ENCODE measurements at regions not wholly inside any gene's neighbourhood (a gene's known extent, or its start where the extent isn't known, plus 50 kb on each side); places are given as distances from the start of the nearest gene placed in this dataset.

DNA sequence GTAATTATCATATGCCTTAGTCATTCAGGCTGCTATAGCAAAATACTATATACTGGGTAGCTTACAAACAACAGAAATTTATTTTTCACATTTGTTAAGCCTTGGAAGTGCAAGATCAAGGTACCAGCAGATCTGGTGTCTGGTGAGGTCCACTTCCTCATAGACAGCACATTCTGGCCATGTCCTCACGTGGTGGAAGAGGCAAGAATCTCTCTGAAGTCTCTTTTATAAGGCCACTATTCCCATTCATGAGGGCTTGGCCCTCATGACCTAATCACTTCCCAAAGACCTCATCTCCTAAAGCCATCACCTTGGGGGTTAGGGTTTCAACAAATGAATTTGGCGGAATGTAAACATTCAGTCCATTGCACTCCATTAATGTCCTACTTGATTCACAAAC lies 137.5 kb upstream of the C1GALT1 start:
- H3K27me3 ChIP-seq (ENCODE audit: control insufficient read depth, insufficient read depth, low read length), result no peaks in the 10 kb centered on the region
- H3K27ac ChIP-seq (ENCODE audit: low read length), result no peak overlapping the region
- H3K4me3 ChIP-seq (ENCODE audit: low read length), result no peak overlapping the region
- H3K9me3 ChIP-seq (replicated peaks; ENCODE audit: control insufficient read depth, low read depth, low read length), result no peaks in the 10 kb centered on the region
- no peak for DNase-seq
- H3K36me3 ChIP-seq (ENCODE audit: control insufficient read depth, insufficient read depth, low read length), result no peaks in the 10 kb centered on the region
- no CpG with 5 or more reads among the region's 2 CpGs for WGBS (ENCODE audit: insufficient coverage)
- no peaks in the 10 kb centered on the region for H3K4me1 ChIP-seq (ENCODE audit: control insufficient read depth, insufficient read depth, low read length)

DNA sequence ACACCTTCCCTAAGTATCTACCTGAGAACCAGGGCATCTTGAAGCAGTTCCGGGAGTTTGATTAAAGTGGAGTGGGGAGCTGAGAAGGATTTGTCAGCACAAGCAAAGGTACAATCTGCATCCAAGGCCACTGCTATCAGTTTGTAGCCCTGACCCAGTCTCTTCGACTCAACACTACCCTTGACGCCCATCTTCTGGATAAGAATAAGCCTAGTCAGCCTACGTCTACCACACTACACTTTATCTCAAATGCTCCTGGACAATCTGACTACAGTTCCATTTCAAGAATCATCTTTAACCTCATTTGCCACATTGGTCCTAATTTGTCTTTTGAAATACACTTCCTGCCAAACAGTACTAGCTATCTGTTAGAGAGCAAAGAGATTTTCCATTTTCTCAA lies 134.1 kb upstream of the C1GALT1 start:
- Histone ChIP-seq H3K4me1 (ENCODE audit: control insufficient read depth, insufficient read depth, low read length) (no peaks in the 10 kb centered on the region), H3K27ac (ENCODE audit: low read length) (no peak overlapping the region), H3K36me3 (ENCODE audit: control insufficient read depth, insufficient read depth, low read length) (no peaks in the 10 kb centered on the region), H3K9me3 (replicated peaks; ENCODE audit: control insufficient read depth, low read depth, low read length) (no peaks in the 10 kb centered on the region), H3K27me3 (ENCODE audit: control insufficient read depth, insufficient read depth, low read length) (no peaks in the 10 kb centered on the region), H3K4me3 (ENCODE audit: low read length) (no peak overlapping the region)
- 90% methylated on average over 3 of the region's 4 CpGs for WGBS (ENCODE audit: insufficient coverage)
- DNase-seq, result no peak

DNA sequence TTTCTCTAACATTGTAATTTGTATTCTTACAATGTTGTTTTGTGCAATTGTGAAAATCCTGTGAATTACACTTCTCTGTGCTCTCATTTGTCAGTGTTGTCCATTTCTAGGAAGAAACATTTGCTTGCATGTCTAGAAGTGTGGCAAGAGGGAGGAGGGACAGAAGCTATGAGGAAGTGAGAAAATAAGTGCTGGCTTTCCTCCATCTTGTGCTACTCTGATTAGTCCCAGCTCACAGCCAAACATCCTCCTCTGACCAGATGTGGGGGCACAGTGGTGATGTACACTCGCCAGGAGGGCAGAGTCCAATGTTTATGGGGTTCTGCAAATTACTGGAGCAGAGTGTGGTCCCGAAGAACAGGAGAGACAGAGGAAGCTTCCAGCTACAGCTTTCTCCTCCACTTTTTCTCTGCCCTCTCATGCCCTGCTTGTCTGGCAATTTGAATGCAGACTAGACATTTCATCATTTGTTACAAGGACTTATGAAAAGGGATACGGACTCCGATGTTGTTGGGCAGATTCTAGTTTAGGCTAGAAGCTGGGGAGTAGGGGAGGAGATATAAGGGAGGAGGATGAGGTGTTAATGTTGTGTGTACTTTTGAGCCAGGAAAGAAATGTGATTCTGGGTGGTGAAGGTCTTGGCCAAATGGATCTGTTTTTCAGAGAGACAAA lies 131.0 kb upstream of the C1GALT1 start:
- H3K36me3 ChIP-seq (ENCODE audit: control insufficient read depth, insufficient read depth, low read length), result no peaks in the 10 kb centered on the region
- no peak overlapping the region for H3K27ac ChIP-seq (ENCODE audit: low read length)
- no peaks in the 10 kb centered on the region for H3K27me3 ChIP-seq (ENCODE audit: control insufficient read depth, insufficient read depth, low read length)
- H3K9me3 ChIP-seq (replicated peaks; ENCODE audit: control insufficient read depth, low read depth, low read length), result no peaks in the 10 kb centered on the region
- DNase-seq, result peak; percentile 34
- no peaks in the 10 kb centered on the region for H3K4me1 ChIP-seq (ENCODE audit: control insufficient read depth, insufficient read depth, low read length)
- WGBS (ENCODE audit: insufficient coverage), result 90% methylated on average over 2 of the region's 4 CpGs
- no peak overlapping the region for H3K4me3 ChIP-seq (ENCODE audit: low read length)

DNA sequence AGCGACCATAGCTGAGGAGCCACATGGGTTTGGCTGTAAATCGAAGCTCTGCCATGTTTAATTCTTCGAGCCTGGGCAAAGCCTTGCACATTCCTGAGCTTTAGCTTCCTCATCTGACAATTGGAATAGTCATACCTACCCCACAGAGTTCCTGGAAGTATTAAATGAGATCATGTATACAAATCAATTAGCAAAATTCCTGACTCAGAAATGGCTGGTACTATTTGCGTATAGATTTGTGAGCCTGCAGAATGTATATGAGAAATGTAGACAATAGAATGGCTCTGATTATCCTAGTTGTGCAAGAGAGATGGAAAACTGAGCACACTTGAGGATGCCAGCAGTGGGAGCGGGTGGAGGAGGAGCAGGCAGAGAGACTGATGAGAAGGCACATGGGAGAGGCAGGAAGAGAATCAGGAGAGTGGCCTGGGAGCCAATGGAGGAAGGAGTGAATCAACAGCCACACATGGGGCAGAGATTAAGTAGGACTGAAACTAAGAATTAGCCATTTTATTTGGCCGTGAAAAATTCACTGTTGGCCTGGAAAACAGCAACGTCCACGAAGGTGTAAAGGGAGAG lies 128.0 kb upstream of the C1GALT1 start:
- H3K27ac ChIP-seq (ENCODE audit: low read length), result no peak overlapping the region
- H3K4me1 ChIP-seq (ENCODE audit: control insufficient read depth, insufficient read depth, low read length), result no peaks in the 10 kb centered on the region
- H3K9me3 ChIP-seq (replicated peaks; ENCODE audit: control insufficient read depth, low read depth, low read length), result no peaks in the 10 kb centered on the region
- no peaks in the 10 kb centered on the region for H3K36me3 ChIP-seq (ENCODE audit: control insufficient read depth, insufficient read depth, low read length)
- H3K4me3 ChIP-seq (ENCODE audit: low read length), result no peak overlapping the region
- DNase-seq, result no peak
- no peaks in the 10 kb centered on the region for H3K27me3 ChIP-seq (ENCODE audit: control insufficient read depth, insufficient read depth, low read length)
- 83% methylated on average over 6 of the region's 8 CpGs for WGBS (ENCODE audit: insufficient coverage)

DNA sequence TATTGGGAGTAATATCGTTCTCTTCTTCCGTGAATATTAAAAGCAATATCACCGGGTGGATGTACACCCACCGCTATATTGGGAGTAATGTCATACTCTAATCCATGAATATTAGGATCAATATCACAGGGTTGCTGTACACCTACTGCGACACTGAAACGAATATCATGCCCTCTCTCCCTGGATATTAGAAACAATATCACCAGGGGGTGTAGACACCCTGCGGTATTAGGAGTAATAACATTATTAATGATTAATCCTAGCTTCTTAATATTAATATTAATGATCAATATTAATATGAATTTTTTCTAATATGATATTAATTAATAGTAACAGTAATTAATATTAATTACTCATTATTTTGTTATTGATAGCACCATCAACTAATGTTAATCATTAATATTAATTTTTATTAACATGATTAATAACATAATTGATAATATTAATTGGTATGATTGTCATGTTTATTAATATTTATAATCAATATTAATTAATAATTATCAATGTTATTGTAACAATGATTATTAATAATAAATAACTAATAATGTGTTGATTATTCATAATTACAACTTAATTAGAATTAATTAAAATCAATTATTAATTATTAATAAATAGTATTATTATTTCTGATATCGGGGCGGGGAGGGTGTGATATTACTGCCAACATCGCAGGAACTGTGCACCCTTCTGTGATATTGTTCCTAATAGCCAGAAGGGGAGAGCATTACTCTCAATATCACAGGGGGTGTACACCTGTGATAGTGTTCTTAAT lies 121.3 kb upstream of the C1GALT1 start:
- Histone ChIP-seq H3K4me3 (ENCODE audit: low read length) (no peak overlapping the region), H3K36me3 (ENCODE audit: control insufficient read depth, insufficient read depth, low read length) (no peaks in the 10 kb centered on the region), H3K4me1 (ENCODE audit: control insufficient read depth, insufficient read depth, low read length) (no peaks in the 10 kb centered on the region), H3K9me3 (replicated peaks; ENCODE audit: control insufficient read depth, low read depth, low read length) (no peaks in the 10 kb centered on the region), H3K27ac (ENCODE audit: low read length) (no peak overlapping the region), H3K27me3 (ENCODE audit: control insufficient read depth, insufficient read depth, low read length) (no peaks in the 10 kb centered on the region)
- DNase-seq, result no peak
- WGBS (ENCODE audit: insufficient coverage), result no CpG with 5 or more reads among the region's 10 CpGs

DNA sequence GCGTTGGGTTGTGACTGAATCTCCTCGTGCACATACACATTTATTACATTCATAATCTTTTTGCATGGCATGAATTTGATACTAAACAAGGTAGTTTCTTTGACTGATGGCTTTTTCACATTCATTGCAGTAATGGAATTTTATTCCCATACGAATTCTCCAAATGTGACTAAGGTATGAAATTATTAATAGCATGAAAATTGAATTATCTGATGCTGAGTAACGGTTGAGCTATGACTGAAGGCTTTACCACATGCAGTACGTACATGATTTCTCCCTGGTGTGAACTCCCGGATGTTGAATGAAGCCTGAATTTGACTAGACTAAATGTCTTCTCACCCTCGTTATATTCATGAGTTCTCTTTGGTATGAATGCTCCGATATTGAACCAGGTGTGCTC lies 104.4 kb upstream of the C1GALT1 start:
- no peaks in the 10 kb centered on the region for H3K27me3 ChIP-seq (ENCODE audit: control insufficient read depth, insufficient read depth, low read length)
- WGBS (ENCODE audit: insufficient coverage), result 73% methylated on average over 3 of the region's 8 CpGs
- DNase-seq, result no peak
- H3K9me3 ChIP-seq (replicated peaks; ENCODE audit: control insufficient read depth, low read depth, low read length), result peaks cover 1% of the 10 kb centered on the region
- no peak overlapping the region for H3K27ac ChIP-seq (ENCODE audit: low read length)
- no peaks in the 10 kb centered on the region for H3K4me1 ChIP-seq (ENCODE audit: control insufficient read depth, insufficient read depth, low read length)
- no peak overlapping the region for H3K4me3 ChIP-seq (ENCODE audit: low read length)
- no peaks in the 10 kb centered on the region for H3K36me3 ChIP-seq (ENCODE audit: control insufficient read depth, insufficient read depth, low read length)

DNA sequence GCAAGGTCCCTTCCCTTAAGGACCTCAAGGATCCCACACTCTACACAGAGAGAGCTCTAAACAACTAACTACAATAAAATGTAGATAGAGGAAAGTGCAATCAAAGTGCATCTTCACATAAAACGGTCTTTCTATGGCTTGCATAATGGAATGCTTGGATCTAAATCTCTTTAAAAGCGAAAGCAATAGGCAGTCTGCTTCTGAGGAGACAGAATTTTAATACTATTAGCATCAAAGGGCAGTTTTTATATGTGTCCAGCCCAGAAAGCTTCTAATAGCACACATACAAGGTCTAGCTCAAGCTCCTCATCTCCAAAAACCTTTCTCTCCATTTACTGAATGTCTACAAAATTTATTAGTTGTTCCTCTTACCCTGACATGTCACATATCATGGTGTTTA lies 101.5 kb upstream of the C1GALT1 start:
- Histone ChIP-seq H3K4me1 (ENCODE audit: control insufficient read depth, insufficient read depth, low read length) (no peaks in the 10 kb centered on the region), H3K27me3 (ENCODE audit: control insufficient read depth, insufficient read depth, low read length) (no peaks in the 10 kb centered on the region), H3K36me3 (ENCODE audit: control insufficient read depth, insufficient read depth, low read length) (no peaks in the 10 kb centered on the region), H3K27ac (ENCODE audit: low read length) (no peak overlapping the region), H3K9me3 (replicated peaks; ENCODE audit: control insufficient read depth, low read depth, low read length) (no peaks in the 10 kb centered on the region), H3K4me3 (ENCODE audit: low read length) (no peak overlapping the region)
- no peak for DNase-seq
- no CpG with 5 or more reads among the region's 2 CpGs for WGBS (ENCODE audit: insufficient coverage)

DNA sequence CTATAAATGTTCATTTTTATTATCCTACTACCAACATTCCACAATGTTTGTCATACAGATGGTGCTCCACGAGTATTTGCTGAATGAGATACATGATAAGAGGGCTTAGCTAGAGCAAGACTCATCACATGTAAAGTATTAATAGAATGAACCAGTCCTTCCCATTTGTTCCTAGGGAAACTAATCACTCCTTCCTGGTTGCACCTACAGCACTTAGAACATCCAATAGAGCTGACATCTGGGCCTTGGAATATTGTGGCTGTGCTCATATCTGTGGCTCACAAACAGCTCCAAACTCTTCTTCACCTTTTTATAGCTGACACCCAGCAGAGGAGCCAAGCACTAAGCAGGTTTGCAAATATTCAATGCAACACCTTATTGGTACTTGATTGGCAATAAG lies 91.9 kb upstream of the C1GALT1 start:
- H3K27ac ChIP-seq (ENCODE audit: low read length), result no peak overlapping the region
- DNase-seq, result no peak
- no CpG with 5 or more reads among the region's 1 CpG for WGBS (ENCODE audit: insufficient coverage)
- no peak overlapping the region for H3K4me3 ChIP-seq (ENCODE audit: low read length)
- no peaks in the 10 kb centered on the region for H3K36me3 ChIP-seq (ENCODE audit: control insufficient read depth, insufficient read depth, low read length)
- no peaks in the 10 kb centered on the region for H3K9me3 ChIP-seq (replicated peaks; ENCODE audit: control insufficient read depth, low read depth, low read length)
- H3K4me1 ChIP-seq (ENCODE audit: control insufficient read depth, insufficient read depth, low read length), result no peaks in the 10 kb centered on the region
- no peaks in the 10 kb centered on the region for H3K27me3 ChIP-seq (ENCODE audit: control insufficient read depth, insufficient read depth, low read length)

DNA sequence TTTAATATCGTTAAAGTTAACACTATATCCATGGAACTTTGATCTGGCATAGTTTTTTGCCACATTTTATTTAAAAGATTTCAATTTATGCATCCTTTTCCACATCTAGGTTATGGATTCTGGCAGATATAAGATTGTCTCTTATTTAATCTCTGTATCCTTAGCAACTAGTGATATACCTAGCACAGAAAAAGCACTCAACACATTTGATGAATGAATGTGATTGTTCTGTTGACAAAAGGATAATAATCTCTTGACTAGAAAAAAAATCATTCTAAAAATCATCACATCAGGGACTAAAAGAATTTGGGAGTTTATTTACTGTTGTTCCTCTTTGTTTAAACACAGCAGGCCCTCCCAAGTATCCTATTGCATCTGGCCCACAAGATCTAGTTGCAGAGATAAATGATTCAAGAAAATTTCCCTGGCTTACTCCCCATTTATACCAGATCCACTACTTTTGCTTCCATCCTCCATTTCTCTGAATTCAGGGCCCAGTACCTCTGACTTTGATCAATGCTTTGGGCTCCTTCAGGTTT lies 84.0 kb upstream of the C1GALT1 start:
- Histone ChIP-seq H3K27me3 (ENCODE audit: control insufficient read depth, insufficient read depth, low read length) (no peaks in the 10 kb centered on the region), H3K4me3 (ENCODE audit: low read length) (no peak overlapping the region), H3K27ac (ENCODE audit: low read length) (no peak overlapping the region), H3K36me3 (ENCODE audit: control insufficient read depth, insufficient read depth, low read length) (no peaks in the 10 kb centered on the region), H3K9me3 (replicated peaks; ENCODE audit: control insufficient read depth, low read depth, low read length) (no peaks in the 10 kb centered on the region), H3K4me1 (ENCODE audit: control insufficient read depth, insufficient read depth, low read length) (peaks cover 10% of the 10 kb centered on the region)
- WGBS (ENCODE audit: insufficient coverage), result no CpG with 5 or more reads among the region's 1 CpG
- no peak for DNase-seq

DNA sequence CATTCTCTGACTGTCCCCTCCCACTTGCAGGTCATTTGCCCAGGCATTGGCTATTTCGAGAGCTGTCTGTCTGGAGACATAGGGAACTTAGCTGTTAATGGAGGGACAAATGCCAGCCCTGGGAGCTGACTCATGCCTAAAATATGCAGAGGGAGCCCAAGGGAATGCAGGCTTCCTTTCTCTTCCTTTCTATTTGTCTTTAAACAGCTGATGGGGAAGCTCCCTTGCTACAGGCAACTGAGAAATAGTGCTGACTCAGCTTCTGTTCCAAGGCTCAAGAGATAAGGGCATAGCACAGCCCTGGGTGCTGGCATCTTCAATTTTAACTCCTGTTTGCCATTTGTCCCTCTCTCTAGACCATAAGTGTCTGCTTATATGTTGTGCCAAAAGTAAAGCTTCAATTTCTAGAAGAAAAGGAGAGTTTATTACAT lies 82.7 kb upstream of the C1GALT1 start:
- Histone ChIP-seq H3K4me1 (ENCODE audit: control insufficient read depth, insufficient read depth, low read length) (peaks cover 10% of the 10 kb centered on the region), H3K4me3 (ENCODE audit: low read length) (no peak overlapping the region), H3K9me3 (replicated peaks; ENCODE audit: control insufficient read depth, low read depth, low read length) (no peaks in the 10 kb centered on the region), H3K27ac (ENCODE audit: low read length) (no peak overlapping the region), H3K27me3 (ENCODE audit: control insufficient read depth, insufficient read depth, low read length) (no peaks in the 10 kb centered on the region), H3K36me3 (ENCODE audit: control insufficient read depth, insufficient read depth, low read length) (no peaks in the 10 kb centered on the region)
- WGBS (ENCODE audit: insufficient coverage), result no CpG with 5 or more reads among the region's 1 CpG
- DNase-seq, result peak; percentile 90
